ENCODE measurements at regions not wholly inside any gene's neighbourhood (a gene's known extent, or its start where the extent isn't known, plus 50 kb on each side); places are given as distances from the start of the nearest gene placed in this dataset.
"Not testable (repeated sequence)": the region's sequence is repeated elsewhere in the genome, so short reads cannot be mapped to it uniquely, and the experiment has no call there.

GRCh38 chr18:39454866-39455265, 1889.3 kb upstream of the CELF4 start:
- DNase-seq (ENCODE audit: low read depth in 2 of 2): no peak

- no peak for DNase-seq (ENCODE audit: low read depth in 2 of 2)
These were observed 1888.3 kb upstream of the CELF4 start for GRCh38 chr18:39453882-39454281.

GRCh38 chr18:39453356-39453755, 1887.8 kb upstream of the CELF4 start:
- DNase-seq (ENCODE audit: low read depth in 2 of 2): no peak

GRCh38 chr18:39450958-39451357, 1885.4 kb upstream of the CELF4 start:
- no peak for DNase-seq (ENCODE audit: low read depth in 2 of 2)

GRCh38 chr18:39449566-39449965, 1884.0 kb upstream of the CELF4 start:
- no peak for DNase-seq (ENCODE audit: low read depth in 2 of 2)

GRCh38 chr18:39448942-39449341, 1883.3 kb upstream of the CELF4 start:
- DNase-seq (ENCODE audit: low read depth in 2 of 2): no peak

GRCh38 chr18:39444957-39445356, 1879.4 kb upstream of the CELF4 start:
- DNase-seq (ENCODE audit: low read depth in 2 of 2): not testable (repeated sequence)

- no peak for DNase-seq (ENCODE audit: low read depth in 2 of 2)
These were observed 1876.0 kb upstream of the CELF4 start for GRCh38 chr18:39441648-39442047.

- DNase-seq (ENCODE audit: low read depth in 2 of 2): no peak
These were observed 1870.4 kb upstream of the CELF4 start for GRCh38 chr18:39435996-39436395.

GRCh38 chr18:39435209-39435608, 1869.6 kb upstream of the CELF4 start:
- DNase-seq (ENCODE audit: low read depth in 2 of 2): no peak

GRCh38 chr18:39434223-39434920, 1868.8 kb upstream of the CELF4 start:
- DNase-seq (ENCODE audit: low read depth in 2 of 2): no peak

- no peak for DNase-seq (ENCODE audit: low read depth in 2 of 2)
These were observed 1859.7 kb upstream of the CELF4 start for GRCh38 chr18:39425172-39425850.

- DNase-seq (ENCODE audit: low read depth in 2 of 2): no peak
These were observed 1858.7 kb upstream of the CELF4 start for GRCh38 chr18:39424261-39424660.

- no peak for DNase-seq (ENCODE audit: low read depth in 2 of 2)
These were observed 1855.7 kb upstream of the CELF4 start for GRCh38 chr18:39421276-39421675.

GRCh38 chr18:39419315-39419714, 1853.7 kb upstream of the CELF4 start:
- no peak for DNase-seq (ENCODE audit: low read depth in 2 of 2)

- DNase-seq (ENCODE audit: low read depth in 2 of 2): no peak
These were observed 1849.9 kb upstream of the CELF4 start for GRCh38 chr18:39415471-39415870.

GRCh38 chr18:39414009-39414700, 1848.6 kb upstream of the CELF4 start:
- DNase-seq (ENCODE audit: low read depth in 2 of 2): no peak

GRCh38 chr18:39406941-39407340, 1841.3 kb upstream of the CELF4 start:
- DNase-seq (ENCODE audit: low read depth in 2 of 2): no peak

- no peak for DNase-seq (ENCODE audit: low read depth in 2 of 2)
These were observed 1837.5 kb upstream of the CELF4 start for GRCh38 chr18:39403121-39403520.

- no peak for DNase-seq (ENCODE audit: low read depth in 2 of 2)
These were observed 1834.1 kb upstream of the CELF4 start for GRCh38 chr18:39399662-39400061.

GRCh38 chr18:39396168-39396567, 1830.6 kb upstream of the CELF4 start:
- no peak for DNase-seq (ENCODE audit: low read depth in 2 of 2)

GRCh38 chr18:39389800-39390379, 1824.3 kb upstream of the CELF4 start:
- DNase-seq (ENCODE audit: low read depth in 2 of 2): no peak

- no peak for DNase-seq (ENCODE audit: low read depth in 2 of 2)
These were observed 1815.3 kb upstream of the CELF4 start for GRCh38 chr18:39380866-39381265.

All from stimulated activated CD4-positive, alpha-beta T cell treated with anti-CD3 and anti-CD28 coated beads, Interleukin-1b, Interleukin-23, amount 100 ng/mL, for 1 hour (primary cell).